Ovary (tissue), 3 donors: ENCODE measurements at regions not wholly inside any gene's neighbourhood (a gene's known extent, or its start where the extent isn't known, plus 50 kb on each side); places are given as distances from the start of the nearest gene placed in this dataset.

Experiments used
- CTCF ChIP-seq, 3 donors: fragments of 450-650 bp in 2 of 3; fragments of 200-600 bp in 1 of 3; IDR thresholded peaks; one replicate each; pipeline versions ENCODE4 v1.5.1 to v1.8.0; 2016 to 2022; ENCODE audit warnings: antibody characterized with exemption in 3 of 3, mild to moderate bottlenecking in 1 of 3
- EP300 ChIP-seq: sonication (generic); formaldehyde crosslinking; IDR thresholded peaks from one replicate; pipeline ENCODE4 v1.6.1; 2017; ENCODE audit warnings: antibody characterized with exemption
- POLR2A ChIP-seq: fragments of 450-650 bp; IDR thresholded peaks from one replicate; pipeline ENCODE4 v1.6.1; 2017; ENCODE audit warnings: antibody characterized with exemption, mild to moderate bottlenecking, moderate library complexity
- donor health status: DM: no; HTN: no; CAD: no.

DNA sequence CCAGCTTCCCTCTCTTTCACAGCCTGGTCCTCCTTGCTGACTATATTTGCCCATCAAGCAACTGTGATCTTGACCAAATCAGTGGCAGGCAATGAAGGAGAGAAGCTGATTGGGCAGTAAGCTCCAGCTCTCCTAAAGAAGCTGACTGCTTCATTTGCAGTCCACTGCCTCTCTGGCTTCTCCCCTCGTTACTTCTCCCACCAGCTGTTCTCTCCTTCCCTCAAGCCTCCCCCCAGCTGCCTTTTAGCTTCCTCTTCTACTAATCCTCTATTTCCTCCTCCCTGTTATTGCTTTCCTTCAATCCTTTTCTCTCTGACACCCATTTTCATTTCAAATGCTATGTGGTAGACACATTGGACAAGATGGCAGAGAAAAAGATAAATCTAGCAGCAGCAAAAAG lies 474.7 kb upstream of the UBE2E2 start:
- TF ChIP-seq EP300 (no peak), POLR2A (no peak), CTCF (IDR thresholded peaks at IDR 0.05) (no peak)
